GM12878 (cell line): ENCODE measurements at regions not wholly inside any gene's neighbourhood (a gene's known extent, or its start where the extent isn't known, plus 50 kb on each side); places are given as distances from the start of the nearest gene placed in this dataset.

Experiments
- BACH1 ChIP-seq: fragments of 450-650 bp; IDR thresholded peaks from 2 replicates; pipeline ENCODE4 v1.6.1; 2017; ENCODE audit warnings: mild to moderate bottlenecking, borderline replicate concordance
- CTCF ChIP-seq, 3 experiments: IDR thresholded peaks in 2 of 3; conservative IDR thresholded peaks in 1 of 3; 2 replicates each; pipeline ENCODE4 v1.5.1; 2011; ENCODE audit warnings: low read depth in 3 of 3, low read length in 3 of 3, mild to moderate bottlenecking in 3 of 3, control low read depth in 2 of 3, moderate library complexity in 2 of 3, inconsistent platforms in 1 of 3, mixed read lengths in 1 of 3; ENCODE audit not compliant: control insufficient read depth in 2 of 3, insufficient read depth in 1 of 3; ENCODE audit errors: extremely low read depth in 1 of 3
- EP300 ChIP-seq, 2 experiments: fragments of 150-350 bp in 1 of 2; IDR thresholded peaks; 2 replicates each; pipeline ENCODE4 v1.6.1; 2011 to 2012; ENCODE audit warnings: low read depth in 2 of 2, low read length in 2 of 2, borderline replicate concordance in 1 of 2, improper control_type of control experiment in 1 of 2, inconsistent platforms in 1 of 2; ENCODE audit not compliant: control insufficient read depth in 1 of 2
- GABPA ChIP-seq: IDR thresholded peaks from 2 replicates; pipeline ENCODE4 v1.6.1; 2014; ENCODE audit warnings: antibody characterized with exemption, low read depth, mild to moderate bottlenecking, inconsistent platforms
- JUNB ChIP-seq: IDR thresholded peaks from 2 replicates; pipeline ENCODE4 v1.6.1; 2016; ENCODE audit warnings: antibody characterized with exemption, mild to moderate bottlenecking
- MEF2A ChIP-seq: IDR thresholded peaks from 2 replicates; pipeline ENCODE4 v1.6.1; 2011; ENCODE audit warnings: low read depth, mild to moderate bottlenecking, low read length, moderate library complexity; ENCODE audit not compliant: insufficient read depth
- NFYA ChIP-seq: IDR thresholded peaks from 2 replicates; pipeline ENCODE4 v1.6.1; 2011; ENCODE audit warnings: low read depth, mild to moderate bottlenecking, low read length, improper control_type of control experiment, borderline replicate concordance
- POLR2AphosphoS5 ChIP-seq: IDR thresholded peaks from 2 replicates; pipeline ENCODE4 v1.6.1; 2011; ENCODE audit warnings: mild to moderate bottlenecking, low read length, inconsistent platforms
- RBBP5 ChIP-seq: fragments of 200-600 bp; sonication (generic); conservative IDR thresholded peaks from 2 replicates; pipeline ENCODE4 v1.6.1; 2016
- SMC3 ChIP-seq: IDR thresholded peaks from 2 replicates; pipeline ENCODE4 v1.6.1; 2011; ENCODE audit warnings: low read length, improper control_type of control experiment, borderline replicate concordance
- SREBF2 ChIP-seq: IDR thresholded peaks from 2 replicates; pipeline ENCODE4 v1.6.1; 2012; ENCODE audit warnings: mild to moderate bottlenecking, low read length
- STAT1 ChIP-seq: fragments of 450-650 bp; conservative IDR thresholded peaks from 2 replicates; pipeline ENCODE4 v1.6.1; 2014; ENCODE audit warnings: antibody characterized with exemption, mild to moderate bottlenecking
- ZNF24 ChIP-seq: fragments of 450-650 bp; IDR thresholded peaks from 2 replicates; pipeline ENCODE4 v1.6.1; 2017; ENCODE audit warnings: antibody characterized with exemption, mild to moderate bottlenecking
- ZSCAN29 ChIP-seq: fragments of 450-650 bp; IDR thresholded peaks from 2 replicates; pipeline ENCODE4 v1.6.1; 2017; ENCODE audit warnings: mild to moderate bottlenecking, moderate library complexity

- no peak for TF ChIP-seq CTCF (IDR thresholded peaks at IDR 0.05 in 2 of 3, conservative IDR thresholded peaks at IDR 0.05 in 1 of 3; ENCODE audit: control insufficient read depth in 2 of 3, extremely low read depth in 1 of 3, insufficient read depth in 1 of 3, low read depth in 3 of 3, low read length in 3 of 3)
- no peak for TF ChIP-seq NFYA
- no peak for TF ChIP-seq STAT1
- TF ChIP-seq RBBP5, result no peak
- TF ChIP-seq SMC3, result no peak
- no peak for TF ChIP-seq EP300 (IDR thresholded peaks at IDR 0.05; ENCODE audit: borderline replicate concordance in 1 of 2, control insufficient read depth in 1 of 2, low read depth in 2 of 2, low read length in 2 of 2)
- no peak for TF ChIP-seq ZSCAN29
- TF ChIP-seq JUNB, result no peak
- TF ChIP-seq BACH1, result no peak
- no peak for TF ChIP-seq POLR2AphosphoS5
- TF ChIP-seq GABPA, result no peak
- no peak for TF ChIP-seq MEF2A
- no peak for TF ChIP-seq ZNF24
- no peak for TF ChIP-seq SREBF2
Measured at GRCh38 chr7:22876986-22877729, 54.5 kb upstream of the TOMM7 start.
